ENCODE measurements at regions not wholly inside any gene's neighbourhood (a gene's known extent, or its start where the extent isn't known, plus 50 kb on each side); places are given as distances from the start of the nearest gene placed in this dataset.

DNA sequence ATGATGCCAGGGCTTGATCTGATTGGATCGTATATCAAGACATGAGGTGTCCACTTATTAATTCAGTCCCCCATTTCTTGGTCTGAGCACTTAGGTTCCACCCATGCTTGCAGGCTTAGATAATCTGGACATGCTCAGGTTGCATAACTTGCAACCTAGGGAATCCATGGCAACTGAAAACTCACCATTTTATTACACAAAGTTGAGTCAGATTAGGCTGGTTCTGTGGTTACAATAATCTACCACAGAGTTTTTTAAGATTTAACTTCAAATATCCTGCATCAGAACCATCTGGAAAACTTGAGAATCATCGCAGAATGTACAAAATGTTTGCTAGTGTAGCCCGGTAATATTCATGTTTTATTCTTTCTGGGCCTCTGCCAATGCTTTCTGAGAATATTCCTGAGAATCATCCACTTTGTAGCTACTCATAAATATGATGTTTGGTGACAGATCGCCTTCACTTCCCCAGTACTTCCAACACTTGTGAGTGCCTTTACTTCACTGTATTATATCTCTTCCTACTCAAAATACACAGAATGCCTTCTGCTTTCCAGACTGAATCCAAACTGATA is 707.2 kb upstream of the ADAMTS5 start:
- no peak for TF ChIP-seq TEAD4 (IDR thresholded peaks at IDR 0.05)
- TF ChIP-seq NFIC (IDR thresholded peaks at IDR 0.05), result no peak
- no peak for TF ChIP-seq USF1 (IDR thresholded peaks at IDR 0.05)
- no peak for TF ChIP-seq CEBPB (IDR thresholded peaks at IDR 0.05)
- TF ChIP-seq EP300 (IDR thresholded peaks at IDR 0.05; ENCODE audit: borderline replicate concordance), result no peak
- no peak for TF ChIP-seq TAF1 (IDR thresholded peaks at IDR 0.05; ENCODE audit: low read depth)
- TF ChIP-seq CREB1 (IDR thresholded peaks at IDR 0.05; ENCODE audit: low read depth), result no peak
- no peak for TF ChIP-seq FOXM1 (IDR thresholded peaks at IDR 0.05; ENCODE audit: borderline replicate concordance, low read depth)
- no peak for TF ChIP-seq YY1 (IDR thresholded peaks at IDR 0.05; ENCODE audit: low read depth)
- no peak for TF ChIP-seq RAD21 (IDR thresholded peaks at IDR 0.05; ENCODE audit: low read depth)
- TF ChIP-seq EGR1 (IDR thresholded peaks at IDR 0.05), result no peak
- TF ChIP-seq ZBTB7A (IDR thresholded peaks at IDR 0.05; ENCODE audit: low read depth), result no peak
- no peak for TF ChIP-seq MAX (IDR thresholded peaks at IDR 0.05)
- no peak for TF ChIP-seq REST (IDR thresholded peaks at IDR 0.05; ENCODE audit: low read depth)
- no peak for TF ChIP-seq TCF12 (IDR thresholded peaks at IDR 0.05; ENCODE audit: low read depth)

GRCh38 chr21:27673581-27673980 is 706.7 kb upstream of the ADAMTS5 start:
- TF ChIP-seq FOXM1 (IDR thresholded peaks at IDR 0.05; ENCODE audit: borderline replicate concordance, low read depth) (no peak), ZBTB7A (IDR thresholded peaks at IDR 0.05; ENCODE audit: low read depth) (no peak), RAD21 (IDR thresholded peaks at IDR 0.05; ENCODE audit: low read depth) (no peak), MAX (IDR thresholded peaks at IDR 0.05) (no peak), TEAD4 (IDR thresholded peaks at IDR 0.05) (no peak), TAF1 (IDR thresholded peaks at IDR 0.05; ENCODE audit: low read depth) (no peak), EP300 (IDR thresholded peaks at IDR 0.05; ENCODE audit: borderline replicate concordance) (no peak), EGR1 (IDR thresholded peaks at IDR 0.05) (no peak), CEBPB (IDR thresholded peaks at IDR 0.05) (no peak), REST (IDR thresholded peaks at IDR 0.05; ENCODE audit: low read depth) (no peak)

DNA sequence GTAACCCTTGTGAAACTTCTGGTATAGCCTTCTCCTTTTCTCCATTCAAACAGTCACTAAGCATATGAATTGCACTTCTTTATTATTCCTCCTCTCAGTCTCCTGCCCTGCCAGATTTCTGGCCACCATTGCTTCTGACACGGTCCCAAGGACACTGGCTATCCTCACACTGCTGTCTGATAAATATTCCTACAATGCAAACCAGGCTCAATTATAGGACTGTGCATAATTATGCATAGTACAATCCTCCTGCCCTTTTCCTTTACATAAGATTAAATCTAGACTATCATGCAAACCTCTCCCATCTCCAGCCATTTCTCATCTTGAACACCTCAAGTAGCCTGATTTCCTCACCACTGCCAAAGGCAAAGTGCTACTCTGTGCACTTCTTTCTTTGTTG is 704.3 kb upstream of the ADAMTS5 start:
- no peak for TF ChIP-seq TCF12 (IDR thresholded peaks at IDR 0.05; ENCODE audit: low read depth)
- TF ChIP-seq TEAD4 (IDR thresholded peaks at IDR 0.05), result no peak
- no peak for TF ChIP-seq EP300 (IDR thresholded peaks at IDR 0.05; ENCODE audit: borderline replicate concordance)

DNA sequence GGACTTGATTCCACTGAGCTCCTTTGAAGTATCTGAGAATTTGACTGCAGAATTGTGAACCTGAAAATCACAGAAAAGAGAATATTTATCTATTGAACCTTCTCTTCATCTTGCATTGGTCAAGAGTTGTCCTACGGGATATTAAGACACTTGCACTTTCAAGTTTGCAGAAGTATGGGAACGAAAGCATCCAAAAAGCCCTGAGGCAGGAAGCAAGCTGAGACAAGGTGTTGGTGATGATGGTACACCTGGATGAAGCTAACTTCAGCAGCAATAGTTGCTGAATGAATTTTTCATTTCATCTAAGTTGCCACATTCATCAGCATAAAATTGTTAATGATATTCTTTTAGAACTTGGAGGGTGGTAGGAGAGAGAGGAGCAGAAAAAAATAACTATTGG is 686.6 kb upstream of the ADAMTS5 start:
- TF ChIP-seq TAF1 (IDR thresholded peaks at IDR 0.05; ENCODE audit: low read depth) (no peak), CREB1 (IDR thresholded peaks at IDR 0.05; ENCODE audit: low read depth) (no peak), ZBTB7A (IDR thresholded peaks at IDR 0.05; ENCODE audit: low read depth) (no peak), REST (IDR thresholded peaks at IDR 0.05; ENCODE audit: low read depth) (no peak), FOXM1 (IDR thresholded peaks at IDR 0.05; ENCODE audit: borderline replicate concordance, low read depth) (no peak), EP300 (IDR thresholded peaks at IDR 0.05; ENCODE audit: borderline replicate concordance) (no peak)

- TF ChIP-seq RAD21 (IDR thresholded peaks at IDR 0.05; ENCODE audit: low read depth) (no peak), FOXM1 (IDR thresholded peaks at IDR 0.05; ENCODE audit: borderline replicate concordance, low read depth) (no peak), TAF1 (IDR thresholded peaks at IDR 0.05; ENCODE audit: low read depth) (no peak), TCF12 (IDR thresholded peaks at IDR 0.05; ENCODE audit: low read depth) (no peak), REST (IDR thresholded peaks at IDR 0.05; ENCODE audit: low read depth) (no peak), ZBTB7A (IDR thresholded peaks at IDR 0.05; ENCODE audit: low read depth) (no peak), NFIC (IDR thresholded peaks at IDR 0.05) (no peak), CEBPB (IDR thresholded peaks at IDR 0.05) (no peak), YY1 (IDR thresholded peaks at IDR 0.05; ENCODE audit: low read depth) (no peak), MAX (IDR thresholded peaks at IDR 0.05) (no peak), USF1 (IDR thresholded peaks at IDR 0.05) (no peak), EGR1 (IDR thresholded peaks at IDR 0.05) (no peak), TEAD4 (IDR thresholded peaks at IDR 0.05) (no peak)
These were observed 682.9 kb upstream of the ADAMTS5 start for GRCh38 chr21:27649762-27650161.

All from Ishikawa (cell line).